ENCODE measurements at regions not wholly inside any gene's neighbourhood (a gene's known extent, or its start where the extent isn't known, plus 50 kb on each side); places are given as distances from the start of the nearest gene placed in this dataset.

GRCh38 chr11:25771605-25772004, 560.3 kb upstream of the ANO3 start:
- no peak for TF ChIP-seq CTCF (IDR thresholded peaks at IDR 0.05; ENCODE audit: low read depth, low read length)
- H3K4me3 ChIP-seq (replicated peaks in 1 of 2; ENCODE audit: low read depth in 2 of 2, low read length in 2 of 2), result no peak overlapping the region
- DNase-seq (ENCODE audit: low read depth in 2 of 2), result no peak

- TF ChIP-seq CTCF (IDR thresholded peaks at IDR 0.05; ENCODE audit: low read depth, low read length), result no peak
- H3K4me3 ChIP-seq (replicated peaks in 1 of 2; ENCODE audit: low read depth in 2 of 2, low read length in 2 of 2), result no peak overlapping the region
- DNase-seq (ENCODE audit: low read depth in 2 of 2), result peak in 1 of 2 donors; percentile 5
These were observed 556.3 kb upstream of the ANO3 start for GRCh38 chr11:25775603-25776002.

- no peak for DNase-seq (ENCODE audit: low read depth in 2 of 2)
- no peak overlapping the region for H3K4me3 ChIP-seq (replicated peaks in 1 of 2; ENCODE audit: low read depth in 2 of 2, low read length in 2 of 2)
- TF ChIP-seq CTCF (IDR thresholded peaks at IDR 0.05; ENCODE audit: low read depth, low read length), result no peak
These were observed 555.7 kb upstream of the ANO3 start for GRCh38 chr11:25776238-25776637.

- no peak for TF ChIP-seq CTCF (IDR thresholded peaks at IDR 0.05; ENCODE audit: low read depth, low read length)
- no peak overlapping the region for H3K4me3 ChIP-seq (replicated peaks in 1 of 2; ENCODE audit: low read depth in 2 of 2, low read length in 2 of 2)
- peak in 1 of 2 donors; percentile 7 for DNase-seq (ENCODE audit: low read depth in 2 of 2)
These were observed 554.6 kb upstream of the ANO3 start for GRCh38 chr11:25777343-25777742.

- DNase-seq (ENCODE audit: low read depth in 2 of 2), result no peak
- TF ChIP-seq CTCF (IDR thresholded peaks at IDR 0.05; ENCODE audit: low read depth, low read length), result no peak
- no peak overlapping the region for H3K4me3 ChIP-seq (replicated peaks in 1 of 2; ENCODE audit: low read depth in 2 of 2, low read length in 2 of 2)
These were observed 552.9 kb upstream of the ANO3 start for GRCh38 chr11:25779033-25779432.

GRCh38 chr11:25787416-25787815, 544.5 kb upstream of the ANO3 start:
- no peak overlapping the region for H3K4me3 ChIP-seq (replicated peaks in 1 of 2; ENCODE audit: low read depth in 2 of 2, low read length in 2 of 2)
- TF ChIP-seq CTCF (IDR thresholded peaks at IDR 0.05; ENCODE audit: low read depth, low read length), result no peak
- DNase-seq (ENCODE audit: low read depth in 2 of 2), result no peak

GRCh38 chr11:25790396-25790795, 541.5 kb upstream of the ANO3 start:
- no peak overlapping the region for H3K4me3 ChIP-seq (replicated peaks in 1 of 2; ENCODE audit: low read depth in 2 of 2, low read length in 2 of 2)
- no peak for TF ChIP-seq CTCF (IDR thresholded peaks at IDR 0.05; ENCODE audit: low read depth, low read length)
- no peak for DNase-seq (ENCODE audit: low read depth in 2 of 2)
